GM12874 (cell line): ENCODE measurements at regions not wholly inside any gene's neighbourhood (a gene's known extent, or its start where the extent isn't known, plus 50 kb on each side); places are given as distances from the start of the nearest gene placed in this dataset.

Experiments
- CTCF ChIP-seq: IDR thresholded peaks from 2 replicates; pipeline ENCODE4 v1.5.1; 2011; ENCODE audit warnings: low read depth, mild to moderate bottlenecking, control low read depth, low read length, moderate library complexity; ENCODE audit not compliant: insufficient read depth

- no peak for TF ChIP-seq CTCF
These were observed 111.1 kb upstream of the MYCN start for GRCh38 chr2:15829091-15829801.

- TF ChIP-seq CTCF = no peak
These were observed 110.4 kb upstream of the MYCN start for GRCh38 chr2:15829985-15830384.

GRCh38 chr2:15830937-15831549, 109.3 kb upstream of the MYCN start:
- TF ChIP-seq CTCF = no peak

- no peak for TF ChIP-seq CTCF
These were observed 108.2 kb upstream of the MYCN start for GRCh38 chr2:15832030-15832709.

GRCh38 chr2:15832849-15833680, 107.3 kb upstream of the MYCN start:
- no peak for TF ChIP-seq CTCF

GRCh38 chr2:15833731-15834130, 106.6 kb upstream of the MYCN start:
- no peak for TF ChIP-seq CTCF

- TF ChIP-seq CTCF = no peak
These were observed 105.8 kb upstream of the MYCN start for GRCh38 chr2:15834381-15835031.
